ENCODE measurements at regions not wholly inside any gene's neighbourhood (a gene's known extent, or its start where the extent isn't known, plus 50 kb on each side); places are given as distances from the start of the nearest gene placed in this dataset.
"Not testable (repeated sequence)": the region's sequence is repeated elsewhere in the genome, so short reads cannot be mapped to it uniquely, and the experiment has no call there.

DNA sequence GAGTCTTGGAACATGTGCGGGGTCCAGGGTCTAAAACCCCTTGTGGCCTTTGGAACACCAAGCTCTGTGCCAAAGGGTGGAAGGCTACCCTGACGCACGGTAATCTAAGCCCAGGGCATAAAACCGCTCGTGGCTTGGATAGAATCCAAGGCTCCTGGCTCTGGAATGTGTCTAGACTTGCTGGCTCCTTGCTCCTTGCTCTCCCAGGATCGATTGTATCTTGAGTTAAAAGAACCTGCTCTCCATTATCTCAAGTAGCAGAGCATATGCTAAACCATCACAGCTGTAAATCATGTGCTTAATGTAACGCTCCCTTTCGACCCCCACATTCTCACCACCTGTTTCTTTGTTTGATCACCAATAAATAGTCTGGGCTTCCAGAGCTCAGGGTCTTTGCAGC is 50.3 kb downstream of the TLCD4 start:
- H3K27me3 Mint-ChIP-seq (ENCODE audit: low read depth); POLR2A ChIA-PET: not testable (repeated sequence)

DNA sequence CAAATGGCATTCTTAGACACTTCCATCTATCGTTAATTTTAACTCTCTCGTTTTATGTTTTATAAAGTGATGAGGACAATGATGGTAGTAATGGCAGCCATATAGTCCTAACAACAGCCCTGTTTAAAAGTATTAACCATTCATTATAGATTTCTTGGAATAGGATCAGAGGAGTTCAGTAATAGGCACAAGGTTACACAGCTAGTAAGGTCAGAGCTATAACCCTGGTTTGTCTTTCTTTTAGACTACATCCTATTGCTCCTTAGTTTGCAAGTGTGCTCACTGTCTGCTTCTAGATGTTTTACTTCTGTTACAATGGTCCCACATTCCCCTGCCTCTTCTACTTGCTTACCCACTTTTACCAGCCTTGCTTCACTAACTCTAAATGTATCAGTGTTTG is 50.9 kb downstream of the TLCD4 start:
- no peak overlapping the region for H3K27ac Mint-ChIP-seq
- CTCF ChIA-PET = no interaction called here
- no peaks in the 10 kb centered on the region; the same call in 1 of the 2 replicates for H3K27me3 Mint-ChIP-seq (ENCODE audit: low read depth)
- H3K36me3 Mint-ChIP-seq = peaks cover 23% of the 10 kb centered on the region
- TF ChIP-seq, protein P1, sequence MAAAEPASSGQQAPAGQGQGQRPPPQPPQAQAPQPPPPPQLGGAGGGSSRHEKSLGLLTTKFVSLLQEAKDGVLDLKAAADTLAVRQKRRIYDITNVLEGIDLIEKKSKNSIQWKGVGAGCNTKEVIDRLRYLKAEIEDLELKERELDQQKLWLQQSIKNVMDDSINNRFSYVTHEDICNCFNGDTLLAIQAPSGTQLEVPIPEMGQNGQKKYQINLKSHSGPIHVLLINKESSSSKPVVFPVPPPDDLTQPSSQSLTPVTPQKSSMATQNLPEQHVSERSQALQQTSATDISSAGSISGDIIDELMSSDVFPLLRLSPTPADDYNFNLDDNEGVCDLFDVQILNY (CRISPR knock-in tag; IDR thresholded peaks at IDR 0.05) = no peak
- TF ChIP-seq, protein P2, sequence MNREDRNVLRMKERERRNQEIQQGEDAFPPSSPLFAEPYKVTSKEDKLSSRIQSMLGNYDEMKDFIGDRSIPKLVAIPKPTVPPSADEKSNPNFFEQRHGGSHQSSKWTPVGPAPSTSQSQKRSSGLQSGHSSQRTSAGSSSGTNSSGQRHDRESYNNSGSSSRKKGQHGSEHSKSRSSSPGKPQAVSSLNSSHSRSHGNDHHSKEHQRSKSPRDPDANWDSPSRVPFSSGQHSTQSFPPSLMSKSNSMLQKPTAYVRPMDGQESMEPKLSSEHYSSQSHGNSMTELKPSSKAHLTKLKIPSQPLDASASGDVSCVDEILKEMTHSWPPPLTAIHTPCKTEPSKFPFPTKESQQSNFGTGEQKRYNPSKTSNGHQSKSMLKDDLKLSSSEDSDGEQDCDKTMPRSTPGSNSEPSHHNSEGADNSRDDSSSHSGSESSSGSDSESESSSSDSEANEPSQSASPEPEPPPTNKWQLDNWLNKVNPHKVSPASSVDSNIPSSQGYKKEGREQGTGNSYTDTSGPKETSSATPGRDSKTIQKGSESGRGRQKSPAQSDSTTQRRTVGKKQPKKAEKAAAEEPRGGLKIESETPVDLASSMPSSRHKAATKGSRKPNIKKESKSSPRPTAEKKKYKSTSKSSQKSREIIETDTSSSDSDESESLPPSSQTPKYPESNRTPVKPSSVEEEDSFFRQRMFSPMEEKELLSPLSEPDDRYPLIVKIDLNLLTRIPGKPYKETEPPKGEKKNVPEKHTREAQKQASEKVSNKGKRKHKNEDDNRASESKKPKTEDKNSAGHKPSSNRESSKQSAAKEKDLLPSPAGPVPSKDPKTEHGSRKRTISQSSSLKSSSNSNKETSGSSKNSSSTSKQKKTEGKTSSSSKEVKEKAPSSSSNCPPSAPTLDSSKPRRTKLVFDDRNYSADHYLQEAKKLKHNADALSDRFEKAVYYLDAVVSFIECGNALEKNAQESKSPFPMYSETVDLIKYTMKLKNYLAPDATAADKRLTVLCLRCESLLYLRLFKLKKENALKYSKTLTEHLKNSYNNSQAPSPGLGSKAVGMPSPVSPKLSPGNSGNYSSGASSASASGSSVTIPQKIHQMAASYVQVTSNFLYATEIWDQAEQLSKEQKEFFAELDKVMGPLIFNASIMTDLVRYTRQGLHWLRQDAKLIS (CRISPR knock-in tag; IDR thresholded peaks at IDR 0.05; ENCODE audit: borderline replicate concordance) = no peak
- no peak for TF ChIP-seq JUN (CRISPR knock-in tag; IDR thresholded peaks at IDR 0.05)
- TF ChIP-seq, protein P3, sequence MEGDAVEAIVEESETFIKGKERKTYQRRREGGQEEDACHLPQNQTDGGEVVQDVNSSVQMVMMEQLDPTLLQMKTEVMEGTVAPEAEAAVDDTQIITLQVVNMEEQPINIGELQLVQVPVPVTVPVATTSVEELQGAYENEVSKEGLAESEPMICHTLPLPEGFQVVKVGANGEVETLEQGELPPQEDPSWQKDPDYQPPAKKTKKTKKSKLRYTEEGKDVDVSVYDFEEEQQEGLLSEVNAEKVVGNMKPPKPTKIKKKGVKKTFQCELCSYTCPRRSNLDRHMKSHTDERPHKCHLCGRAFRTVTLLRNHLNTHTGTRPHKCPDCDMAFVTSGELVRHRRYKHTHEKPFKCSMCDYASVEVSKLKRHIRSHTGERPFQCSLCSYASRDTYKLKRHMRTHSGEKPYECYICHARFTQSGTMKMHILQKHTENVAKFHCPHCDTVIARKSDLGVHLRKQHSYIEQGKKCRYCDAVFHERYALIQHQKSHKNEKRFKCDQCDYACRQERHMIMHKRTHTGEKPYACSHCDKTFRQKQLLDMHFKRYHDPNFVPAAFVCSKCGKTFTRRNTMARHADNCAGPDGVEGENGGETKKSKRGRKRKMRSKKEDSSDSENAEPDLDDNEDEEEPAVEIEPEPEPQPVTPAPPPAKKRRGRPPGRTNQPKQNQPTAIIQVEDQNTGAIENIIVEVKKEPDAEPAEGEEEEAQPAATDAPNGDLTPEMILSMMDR (IDR thresholded peaks at IDR 0.05) = no peak
- POLR2A ChIA-PET = no interaction called here
- peaks cover 8% of the 10 kb centered on the region for H3K4me1 Mint-ChIP-seq
- no peak overlapping the region for H3K4me3 Mint-ChIP-seq
- no peak for ATAC-seq
- no peak for DNase-seq (ENCODE audit: low spot score)
- peaks cover 20% of the 10 kb centered on the region for H3K9me3 Mint-ChIP-seq

More for the DNA sequence above, 50.3 kb downstream of the TLCD4 start:
- DNase-seq (ENCODE audit: low spot score); CTCF ChIA-PET; H3K4me1 Mint-ChIP-seq; H3K27ac Mint-ChIP-seq; H3K4me3 Mint-ChIP-seq; ATAC-seq: not testable (repeated sequence)
- Mint-ChIP-seq H3K36me3 (peaks cover 26% of the 10 kb centered on the region), H3K9me3 (peaks cover 24% of the 10 kb centered on the region)

DNA sequence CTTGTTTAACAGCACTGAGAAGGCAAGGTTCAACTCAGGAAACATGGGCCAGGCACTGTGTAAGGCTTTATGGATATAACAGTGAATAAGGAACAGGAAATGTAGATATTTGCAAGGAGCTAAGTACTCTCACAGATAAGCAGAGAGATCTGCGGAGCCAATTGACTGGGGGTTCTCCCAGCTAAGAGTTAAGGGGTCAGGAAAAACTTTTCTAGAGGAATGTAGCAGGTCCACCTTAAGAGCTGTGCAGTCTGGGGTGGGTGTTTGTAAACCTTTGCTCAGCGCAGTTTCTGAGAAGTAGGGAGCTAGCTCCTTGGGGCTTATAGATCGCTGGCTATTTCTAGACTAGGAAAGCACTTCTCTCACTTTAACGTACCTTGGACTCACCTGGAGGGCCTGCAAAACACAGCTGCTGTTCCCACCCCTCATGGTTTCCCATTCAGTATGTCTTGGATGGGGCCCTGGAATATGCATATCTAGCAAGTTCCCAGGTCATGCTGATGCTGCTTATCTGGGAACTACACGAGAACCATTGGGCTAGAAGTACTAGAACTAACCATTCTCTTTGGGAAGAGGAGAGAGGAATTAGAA is 51.7 kb downstream of the TLCD4 start:
- POLR2A ChIA-PET = no interaction called here
- TF ChIP-seq EMX1 (CRISPR knock-in tag; IDR thresholded peaks at IDR 0.05) (no peak), ZNF416 (CRISPR knock-in tag; IDR thresholded peaks at IDR 0.05) (no peak), ESRRA (CRISPR knock-in tag; IDR thresholded peaks at IDR 0.05; ENCODE audit: borderline replicate concordance) (no peak), IRF2 (CRISPR knock-in tag; IDR thresholded peaks at IDR 0.05; ENCODE audit: borderline replicate concordance, low read depth) (no peak), CREM (CRISPR knock-in tag; IDR thresholded peaks at IDR 0.05) (no peak), NR1H2 (CRISPR knock-in tag; IDR thresholded peaks at IDR 0.05) (no peak), RELA (CRISPR knock-in tag; IDR thresholded peaks at IDR 0.05; ENCODE audit: borderline replicate concordance) (no peak), SMAD4 (CRISPR knock-in tag; IDR thresholded peaks at IDR 0.05) (no peak)
- TF ChIP-seq, protein P4, sequence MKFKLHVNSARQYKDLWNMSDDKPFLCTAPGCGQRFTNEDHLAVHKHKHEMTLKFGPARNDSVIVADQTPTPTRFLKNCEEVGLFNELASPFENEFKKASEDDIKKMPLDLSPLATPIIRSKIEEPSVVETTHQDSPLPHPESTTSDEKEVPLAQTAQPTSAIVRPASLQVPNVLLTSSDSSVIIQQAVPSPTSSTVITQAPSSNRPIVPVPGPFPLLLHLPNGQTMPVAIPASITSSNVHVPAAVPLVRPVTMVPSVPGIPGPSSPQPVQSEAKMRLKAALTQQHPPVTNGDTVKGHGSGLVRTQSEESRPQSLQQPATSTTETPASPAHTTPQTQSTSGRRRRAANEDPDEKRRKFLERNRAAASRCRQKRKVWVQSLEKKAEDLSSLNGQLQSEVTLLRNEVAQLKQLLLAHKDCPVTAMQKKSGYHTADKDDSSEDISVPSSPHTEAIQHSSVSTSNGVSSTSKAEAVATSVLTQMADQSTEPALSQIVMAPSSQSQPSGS (CRISPR knock-in tag; IDR thresholded peaks at IDR 0.05; ENCODE audit: borderline replicate concordance, low read depth) = no peak
- TF ChIP-seq, protein P5, sequence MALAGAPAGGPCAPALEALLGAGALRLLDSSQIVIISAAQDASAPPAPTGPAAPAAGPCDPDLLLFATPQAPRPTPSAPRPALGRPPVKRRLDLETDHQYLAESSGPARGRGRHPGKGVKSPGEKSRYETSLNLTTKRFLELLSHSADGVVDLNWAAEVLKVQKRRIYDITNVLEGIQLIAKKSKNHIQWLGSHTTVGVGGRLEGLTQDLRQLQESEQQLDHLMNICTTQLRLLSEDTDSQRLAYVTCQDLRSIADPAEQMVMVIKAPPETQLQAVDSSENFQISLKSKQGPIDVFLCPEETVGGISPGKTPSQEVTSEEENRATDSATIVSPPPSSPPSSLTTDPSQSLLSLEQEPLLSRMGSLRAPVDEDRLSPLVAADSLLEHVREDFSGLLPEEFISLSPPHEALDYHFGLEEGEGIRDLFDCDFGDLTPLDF (CRISPR knock-in tag; IDR thresholded peaks at IDR 0.05) = no peak
- TF ChIP-seq, protein P6, sequence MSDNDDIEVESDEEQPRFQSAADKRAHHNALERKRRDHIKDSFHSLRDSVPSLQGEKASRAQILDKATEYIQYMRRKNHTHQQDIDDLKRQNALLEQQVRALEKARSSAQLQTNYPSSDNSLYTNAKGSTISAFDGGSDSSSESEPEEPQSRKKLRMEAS (CRISPR knock-in tag; IDR thresholded peaks at IDR 0.05) = no peak
- TF ChIP-seq, protein P7, sequence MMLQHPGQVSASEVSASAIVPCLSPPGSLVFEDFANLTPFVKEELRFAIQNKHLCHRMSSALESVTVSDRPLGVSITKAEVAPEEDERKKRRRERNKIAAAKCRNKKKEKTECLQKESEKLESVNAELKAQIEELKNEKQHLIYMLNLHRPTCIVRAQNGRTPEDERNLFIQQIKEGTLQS (CRISPR knock-in tag; conservative IDR thresholded peaks at IDR 0.05) = no peak
- TF ChIP-seq, protein P8, sequence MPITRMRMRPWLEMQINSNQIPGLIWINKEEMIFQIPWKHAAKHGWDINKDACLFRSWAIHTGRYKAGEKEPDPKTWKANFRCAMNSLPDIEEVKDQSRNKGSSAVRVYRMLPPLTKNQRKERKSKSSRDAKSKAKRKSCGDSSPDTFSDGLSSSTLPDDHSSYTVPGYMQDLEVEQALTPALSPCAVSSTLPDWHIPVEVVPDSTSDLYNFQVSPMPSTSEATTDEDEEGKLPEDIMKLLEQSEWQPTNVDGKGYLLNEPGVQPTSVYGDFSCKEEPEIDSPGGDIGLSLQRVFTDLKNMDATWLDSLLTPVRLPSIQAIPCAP (CRISPR knock-in tag; IDR thresholded peaks at IDR 0.05) = no peak
- TF ChIP-seq, protein P1 (CRISPR knock-in tag; IDR thresholded peaks at IDR 0.05) = no peak

More for the DNA sequence above, 51.7 kb downstream of the TLCD4 start:
- Mint-ChIP-seq H3K9me3 (peaks cover 12% of the 10 kb centered on the region), H3K36me3 (peaks cover 14% of the 10 kb centered on the region), H3K27me3 (ENCODE audit: low read depth) (no peaks in the 10 kb centered on the region), H3K4me3 (no peak overlapping the region), H3K4me1 (peaks cover 8% of the 10 kb centered on the region), H3K27ac (peak overlapping the region; percentile 87; the same call in 1 of the 2 replicates)
- CTCF ChIA-PET = no interaction called here
- DNase-seq (ENCODE audit: low spot score) (no peak), ATAC-seq (peak; percentile 18; the same call in 1 of the 2 replicates)

All from WTC11 (cell line).